Keratinocyte (primary cell): ENCODE measurements at regions not wholly inside any gene's neighbourhood (a gene's known extent, or its start where the extent isn't known, plus 50 kb on each side); places are given as distances from the start of the nearest gene placed in this dataset.

Experiments
- EZH2 ChIP-seq: IDR thresholded peaks from one replicate; pipeline ENCODE4 v1.6.1; 2012; ENCODE audit warnings: inconsistent platforms, mild to moderate bottlenecking, low read length, moderate library complexity
- TF ChIP-seq, protein P1 (sequence below), 3 experiments: IDR thresholded peaks in 1 of 3; conservative IDR thresholded peaks in 1 of 3; optimal IDR thresholded peaks in 1 of 3; 2 replicates in 2 of 3; 3 replicates in 1 of 3; pipeline versions ENCODE3 to v1.5.1; 2011; ENCODE audit warnings: low read length in 3 of 3, mild to moderate bottlenecking in 3 of 3, moderate library complexity in 2 of 3, control low read depth in 1 of 3, inconsistent platforms in 1 of 3; ENCODE audit not compliant: insufficient read depth in 2 of 3; ENCODE audit errors: extremely low read depth in 1 of 3

DNA sequence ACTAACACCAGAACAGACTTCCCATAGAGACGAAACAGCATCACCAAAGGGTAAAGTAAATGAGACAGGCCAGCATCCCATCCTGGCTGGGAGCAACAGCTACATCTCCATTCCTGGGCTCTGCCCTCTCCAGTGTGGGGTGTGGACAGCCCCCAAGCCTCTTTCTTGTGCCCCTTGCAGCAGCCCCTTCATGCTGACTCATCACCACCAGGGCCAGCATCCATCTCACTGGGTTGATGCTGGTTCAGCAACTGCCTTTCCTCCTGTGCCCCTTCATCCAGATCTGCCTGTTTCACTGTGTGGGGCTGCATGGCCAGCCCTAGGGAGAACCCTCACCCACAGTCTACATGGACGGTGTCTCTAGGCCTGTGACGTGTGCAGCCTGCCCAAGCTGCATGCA lies 569.1 kb upstream of the TBX3 start:
- TF ChIP-seq, protein P1, sequence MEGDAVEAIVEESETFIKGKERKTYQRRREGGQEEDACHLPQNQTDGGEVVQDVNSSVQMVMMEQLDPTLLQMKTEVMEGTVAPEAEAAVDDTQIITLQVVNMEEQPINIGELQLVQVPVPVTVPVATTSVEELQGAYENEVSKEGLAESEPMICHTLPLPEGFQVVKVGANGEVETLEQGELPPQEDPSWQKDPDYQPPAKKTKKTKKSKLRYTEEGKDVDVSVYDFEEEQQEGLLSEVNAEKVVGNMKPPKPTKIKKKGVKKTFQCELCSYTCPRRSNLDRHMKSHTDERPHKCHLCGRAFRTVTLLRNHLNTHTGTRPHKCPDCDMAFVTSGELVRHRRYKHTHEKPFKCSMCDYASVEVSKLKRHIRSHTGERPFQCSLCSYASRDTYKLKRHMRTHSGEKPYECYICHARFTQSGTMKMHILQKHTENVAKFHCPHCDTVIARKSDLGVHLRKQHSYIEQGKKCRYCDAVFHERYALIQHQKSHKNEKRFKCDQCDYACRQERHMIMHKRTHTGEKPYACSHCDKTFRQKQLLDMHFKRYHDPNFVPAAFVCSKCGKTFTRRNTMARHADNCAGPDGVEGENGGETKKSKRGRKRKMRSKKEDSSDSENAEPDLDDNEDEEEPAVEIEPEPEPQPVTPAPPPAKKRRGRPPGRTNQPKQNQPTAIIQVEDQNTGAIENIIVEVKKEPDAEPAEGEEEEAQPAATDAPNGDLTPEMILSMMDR (optimal IDR thresholded peaks at IDR 0.05 in 1 of 3, IDR thresholded peaks at IDR 0.05 in 1 of 3, conservative IDR thresholded peaks at IDR 0.05 in 1 of 3; ENCODE audit: extremely low read depth in 1 of 3, insufficient read depth in 2 of 3, low read length in 3 of 3), result no peak
- TF ChIP-seq EZH2, result no peak
